ENCODE measurements at regions not wholly inside any gene's neighbourhood (a gene's known extent, or its start where the extent isn't known, plus 50 kb on each side); places are given as distances from the start of the nearest gene placed in this dataset.

DNA sequence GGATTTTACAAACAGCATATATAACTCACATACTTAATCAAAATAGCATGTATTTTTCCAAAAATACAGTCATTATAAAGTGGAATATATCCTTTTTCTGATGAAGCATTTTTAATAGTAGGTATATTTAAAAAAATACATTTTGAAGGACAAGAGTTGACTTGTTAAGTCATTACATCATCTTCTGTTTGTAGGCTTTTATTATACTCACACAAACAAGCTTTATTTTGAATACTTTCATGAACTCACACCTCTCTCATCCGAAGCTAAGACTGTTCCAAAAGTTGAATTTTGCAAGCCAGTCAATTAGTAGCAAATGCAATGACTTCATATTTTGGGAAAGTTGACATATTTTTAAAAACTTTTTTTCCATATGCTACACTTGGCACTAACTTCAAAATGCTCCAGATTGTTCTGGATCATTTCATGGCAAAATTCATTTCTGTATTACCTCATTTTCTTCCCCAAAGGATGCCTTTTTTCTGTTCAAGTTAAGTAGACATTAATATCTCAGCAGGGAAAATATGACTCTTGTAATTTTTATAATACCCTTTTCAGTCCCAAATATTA, 68.5 kb upstream of the WDR75 start:
- peak; percentile 48 for DNase-seq

DNA sequence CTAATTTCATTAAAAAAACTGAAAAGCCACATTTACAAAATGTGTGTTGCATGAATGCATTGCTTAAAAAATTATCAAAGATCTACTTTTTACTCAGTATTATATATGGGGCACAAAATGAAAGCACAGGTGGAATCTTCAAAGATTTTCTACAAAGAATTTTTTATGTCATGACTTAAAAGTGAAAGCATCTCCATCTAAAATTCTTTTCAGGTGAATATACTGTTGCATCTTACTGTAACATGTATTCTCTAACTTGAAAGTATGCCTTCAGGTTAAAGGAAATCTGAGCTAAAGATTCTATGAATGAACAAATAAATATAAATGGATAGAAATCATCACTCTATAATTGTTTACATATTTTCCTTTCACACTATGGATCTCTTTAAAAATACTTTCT, 66.8 kb upstream of the WDR75 start:
- DNase-seq: no peak

DNA sequence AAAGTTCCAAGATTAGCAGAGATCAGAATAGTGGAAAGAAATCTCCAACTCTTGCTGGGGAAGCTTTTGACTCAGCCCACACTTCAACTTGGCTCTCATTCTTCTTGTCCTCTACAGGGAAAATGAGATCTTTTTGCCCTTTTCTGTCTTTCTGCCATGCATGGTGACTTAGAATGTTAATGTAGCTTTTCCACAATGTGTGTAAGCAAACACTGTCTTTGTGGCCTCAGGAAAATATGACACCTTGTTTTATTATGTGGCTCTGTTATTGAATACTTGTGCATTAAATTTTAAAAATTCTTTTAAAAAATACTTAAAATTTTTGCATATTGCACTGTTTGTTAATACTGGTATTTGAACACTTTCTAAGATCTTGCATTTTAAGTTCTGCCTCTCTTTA, 65.4 kb upstream of the WDR75 start:
- no peak for DNase-seq

DNA sequence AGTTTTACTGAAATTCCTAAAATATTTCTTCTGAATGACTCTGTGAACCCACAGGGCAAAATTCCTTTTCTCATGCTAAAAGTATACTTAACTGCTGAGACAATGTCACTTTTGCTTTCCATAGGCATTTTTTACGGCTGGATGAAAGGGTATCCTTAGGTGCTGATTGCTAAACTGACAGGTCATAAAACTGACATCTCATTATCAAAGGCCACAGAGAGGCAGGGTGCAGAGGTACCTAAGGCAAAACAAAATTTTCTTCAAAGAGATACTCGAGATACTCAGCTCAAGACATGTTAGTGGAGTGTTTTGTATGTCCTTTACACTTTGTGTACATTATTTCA, 62.0 kb upstream of the WDR75 start:
- peak; percentile 86 for DNase-seq

DNA sequence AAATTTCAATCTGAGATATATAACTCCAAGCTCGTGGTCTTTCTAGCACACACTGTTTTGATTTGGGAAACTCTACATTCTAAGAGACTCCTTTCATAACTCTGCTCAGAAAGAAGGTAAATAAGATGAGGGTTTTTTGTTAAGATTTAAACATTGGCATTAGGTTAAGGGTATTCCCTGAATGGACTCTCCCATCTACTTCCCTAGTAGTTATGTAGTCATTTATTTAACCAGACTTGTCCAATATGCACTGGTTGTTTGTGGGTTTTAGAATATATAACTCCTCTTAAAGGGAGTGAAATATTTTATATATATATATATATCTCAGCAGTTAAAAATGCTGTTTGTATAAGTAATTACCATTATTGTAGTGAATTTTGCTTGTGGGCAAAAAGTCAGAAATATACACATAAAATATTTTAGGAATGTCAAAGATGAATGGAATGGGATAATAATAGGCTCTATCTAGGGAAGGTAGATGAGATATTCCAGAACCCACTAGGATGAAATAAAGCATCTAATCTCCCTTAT, 61.5 kb upstream of the WDR75 start:
- DNase-seq: peak; percentile 68

DNA sequence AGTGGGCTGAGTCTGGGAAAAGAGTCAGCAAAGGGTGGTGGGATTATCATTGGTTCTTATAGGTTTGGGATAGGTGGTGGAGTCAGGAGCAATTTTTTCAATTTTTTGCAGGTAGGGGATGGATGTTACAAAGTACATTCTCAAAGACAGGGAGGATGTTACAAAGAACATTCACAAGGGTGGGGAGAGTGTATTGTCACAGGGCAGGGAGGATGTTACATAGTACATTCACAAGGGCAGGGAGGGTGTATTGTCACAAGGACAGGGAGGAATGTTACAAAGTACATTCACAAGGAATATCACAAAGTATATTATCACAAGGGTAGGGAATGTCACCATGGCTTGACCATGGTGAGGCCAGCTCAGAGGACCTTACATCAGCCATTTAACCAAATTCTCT, 58.6 kb upstream of the WDR75 start:
- no peak for DNase-seq

DNA sequence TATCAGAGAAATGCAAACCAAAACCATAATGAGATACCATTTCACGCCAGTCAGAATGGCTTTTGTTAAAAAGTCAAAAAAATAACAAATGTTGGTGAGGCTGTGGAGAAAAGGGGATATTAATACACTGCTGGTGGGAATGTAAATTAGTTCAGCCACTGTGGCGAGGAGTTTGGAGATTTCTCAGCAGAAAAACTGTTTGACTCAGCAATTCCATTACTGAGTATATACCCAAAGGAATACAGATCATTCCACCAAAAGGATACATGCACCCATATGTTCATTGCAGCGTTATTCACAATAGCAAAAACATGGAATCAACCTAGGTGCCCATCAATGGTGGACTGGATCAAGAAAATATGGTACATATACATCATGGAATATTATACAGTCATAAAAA, 54.5 kb upstream of the WDR75 start:
- DNase-seq: no peak

DNA sequence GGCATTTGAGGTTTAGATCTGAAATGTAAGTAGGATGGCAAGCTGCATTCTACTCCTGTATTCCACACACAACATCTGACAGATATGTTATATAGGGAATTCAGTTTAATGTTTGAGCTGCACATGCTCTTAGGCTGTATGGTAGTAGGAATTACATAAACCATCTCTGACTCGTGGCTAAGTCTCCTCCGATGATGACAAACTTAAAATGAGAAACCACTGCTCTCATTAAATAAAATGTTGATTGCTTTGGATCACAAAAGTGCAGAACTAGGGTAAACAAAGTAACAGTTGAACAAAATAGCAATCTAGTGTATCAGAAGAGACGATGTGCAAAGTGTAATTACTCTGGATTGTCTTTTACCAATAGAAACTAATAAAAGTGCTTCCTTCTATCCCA, 50.1 kb upstream of the WDR75 start:
- DNase-seq: no peak

All from fibroblast of skin of back (primary cell).